Heart left ventricle (tissue), 16 donors: ENCODE measurements at regions not wholly inside any gene's neighbourhood (a gene's known extent, or its start where the extent isn't known, plus 50 kb on each side); places are given as distances from the start of the nearest gene placed in this dataset.

Experiments
- ATAC-seq, 4 donors: fragments of 200-7000 bp; cut with Tn5 transposase; one replicate each; pipeline ENCODE4 v1.9.1; 2020 to 2022; ENCODE audit warnings: moderate library complexity in 4 of 4, mild to moderate bottlenecking in 3 of 4, moderate number of reproducible peaks in 1 of 4
- DNase-seq, 5 donors: peaks; one replicate each; pipeline ENCODE4 v3.0.0-alpha.2; 2020
- H3K27ac ChIP-seq, 12 donors: fragments of 200-600 bp; sonication (generic) in 4 of 12; one replicate each; pipeline versions ENCODE4 v1.5.0 to v1.8.0; 2016 to 2022; ENCODE audit warnings: mild to moderate bottlenecking in 2 of 12
- H3K27me3 ChIP-seq, 9 donors: fragments of 200-600 bp; sonication (generic) in 2 of 9; one replicate each; pipeline versions ENCODE4 v1.5.1 to v1.8.0; 2016 to 2022; ENCODE audit warnings: mild to moderate bottlenecking in 3 of 9
- H3K36me3 ChIP-seq, 9 donors: fragments of 200-600 bp; sonication (generic) in 2 of 9; one replicate each; pipeline versions ENCODE4 v1.5.0 to v1.8.0; 2018 to 2022; ENCODE audit warnings: mild to moderate bottlenecking in 2 of 9
- H3K4me1 ChIP-seq, 12 donors: fragments of 200-600 bp; sonication (generic) in 4 of 12; one replicate each; pipeline versions ENCODE4 v1.5.0 to v1.8.0; 2016 to 2022; ENCODE audit warnings: mild to moderate bottlenecking in 3 of 12
- H3K4me3 ChIP-seq, 12 donors: fragments of 200-600 bp; sonication (generic) in 4 of 12; one replicate each; pipeline versions ENCODE4 v1.5.0 to v1.8.0; 2017 to 2022; ENCODE audit warnings: mild to moderate bottlenecking in 9 of 12, moderate library complexity in 4 of 12
- H3K9me3 ChIP-seq, 12 donors: fragments of 200-600 bp; sonication (generic) in 4 of 12; one replicate each; pipeline versions ENCODE4 v1.5.0 to v1.8.0; 2016 to 2022; ENCODE audit warnings: mild to moderate bottlenecking in 1 of 12
- CTCF ChIP-seq, 12 donors: fragments of 200-600 bp; sonication (generic) in 4 of 12; IDR thresholded peaks; one replicate each; pipeline versions ENCODE4 v1.5.0 to v1.8.0; 2018 to 2022; ENCODE audit warnings: antibody characterized with exemption in 12 of 12, mild to moderate bottlenecking in 5 of 12
- POLR2A ChIP-seq, 2 donors: fragments of 450-650 bp; IDR thresholded peaks; one replicate each; pipeline ENCODE4 v1.6.1; 2017; ENCODE audit warnings: antibody characterized with exemption in 2 of 2, mild to moderate bottlenecking in 2 of 2, moderate library complexity in 2 of 2
- WGBS, 4 donors: extraction: QIAGEN DNeasy Blood & Tissue Kit in 2 of 4; methylation state at CpG; one replicate each; pipeline versions ENCODE4 v1.1.5 to v1.1.7; 2013 to 2018; 5-methylcytosine and 5-hydroxymethylcytosine counted together
- intact Hi-C, 10 donors: fragments of 100-400 bp; cut with DNase I; formaldehyde crosslinking; loops; one replicate each; pipeline versions ENCODE4 v1.11.1 to v1.14.2; 2022
- donor health status: ischemic (EF 13 %, LVEDD 7.1; RV severe dilation, severe dysfunction).
- donor health status: healthy with polysubstance abuse.
- donor health status: DM: no; HTN: yes; CAD: no.
- donor health status: DM: no; HTN: no; CAD: no.
- donor health status: ischemic (EF 25% LVEDD 6.9; RV normal size, moderate dysfunction).
- donor health status: ischemic (EF 25% LVEDD 5.7; RV mildly dilated, moderate dysfunction).
- donor health status: healthy.
- donor health status: DM: yes; HTN: yes; CAD: no.
- donor health status: ischemic (EF 35%, LVEDD 5.7; RV mildly dilated, moderate dysfunction).
- donor health status: nonischemic (EF 11% LVEDD 7.7; RV severe dilation, severe dysfunction).
- donor health status: DM: yes; HTN: yes; CAD: no.
- donor health status: PGD.
- donor health status: ischemic (EF 29% LVEDD 5.4; RV normal size, mild dysfunction).
- donor health status: nonischemic (EF 23%, LVEDD 6.1; RV moderate dilation, normal function).

DNA sequence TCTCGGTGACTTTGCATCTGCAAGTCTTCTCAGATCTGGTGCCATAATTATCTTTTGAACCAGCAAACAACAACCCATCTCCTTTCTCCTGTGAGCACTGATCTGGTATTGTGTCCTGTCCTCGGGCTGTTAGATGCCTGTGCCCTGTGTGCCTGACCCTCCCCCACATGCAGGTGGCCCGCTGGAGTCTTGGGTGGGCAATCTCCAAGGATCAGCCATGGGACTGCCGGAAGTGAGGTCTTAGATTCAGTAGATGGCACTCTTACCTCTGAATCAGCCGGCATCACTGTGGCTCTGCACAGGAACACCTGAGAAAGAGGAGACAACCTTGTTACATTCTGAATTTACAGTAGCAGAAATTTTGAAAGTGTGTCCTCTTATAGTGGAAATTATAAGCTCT is 172.4 kb downstream of the IRX2 start:
- Histone ChIP-seq H3K36me3 (no peaks in the 10 kb centered on the region), H3K4me3 (no peak overlapping the region), H3K27me3 (peaks cover 0 to 16% (median 0%) of the 10 kb centered on the region in 9 donors), H3K4me1 (no peaks in the 10 kb centered on the region), H3K9me3 (no peaks in the 10 kb centered on the region), H3K27ac (no peak overlapping the region)
- 49 to 63% (median 56%) methylated on average over 5 of the region's 5 CpGs for WGBS, 4 donors
- intact Hi-C loops: no loop called here
- DNase-seq: no peak
- no peak for ATAC-seq
- TF ChIP-seq POLR2A (IDR thresholded peaks at IDR 0.05): no peak
- no peak for TF ChIP-seq CTCF (IDR thresholded peaks at IDR 0.05)

GRCh38 chr5:2577312-2578036 is 174.0 kb downstream of the IRX2 start:
- no peak for TF ChIP-seq CTCF (IDR thresholded peaks at IDR 0.05)
- TF ChIP-seq POLR2A (IDR thresholded peaks at IDR 0.05): no peak
- DNase-seq (no peak), ATAC-seq (no peak)
- Histone ChIP-seq H3K9me3 (no peaks in the 10 kb centered on the region), H3K4me1 (no peaks in the 10 kb centered on the region), H3K27me3 (peaks cover 0 to 6% (median 0%) of the 10 kb centered on the region in 9 donors), H3K36me3 (no peaks in the 10 kb centered on the region), H3K27ac (no peak overlapping the region), H3K4me3 (no peak overlapping the region)
- WGBS, 4 donors: 83 to 87% (median 86%) methylated on average over 9 to 12 of the region's 12 CpGs
- intact Hi-C loops: no loop called here

- Histone ChIP-seq H3K9me3 (no peaks in the 10 kb centered on the region), H3K27me3 (peaks cover 0 to 8% (median 0%) of the 10 kb centered on the region in 9 donors), H3K4me1 (no peaks in the 10 kb centered on the region), H3K36me3 (no peaks in the 10 kb centered on the region), H3K27ac (no peak overlapping the region), H3K4me3 (no peak overlapping the region)
- TF ChIP-seq POLR2A (IDR thresholded peaks at IDR 0.05): no peak
- no peak for TF ChIP-seq CTCF (IDR thresholded peaks at IDR 0.05)
- ATAC-seq (no peak), DNase-seq (no peak)
- intact Hi-C loops: no loop called here
- 66 to 74% (median 71%) methylated on average over 11 of the region's 11 CpGs for WGBS, 4 donors
These were observed 174.7 kb downstream of the IRX2 start for GRCh38 chr5:2576823-2577222.

GRCh38 chr5:2575871-2576270 is 175.6 kb downstream of the IRX2 start:
- 45 to 73% (median 69%) methylated on average over 1 of the region's 1 CpG for WGBS, 4 donors
- intact Hi-C loops: no loop called here
- H3K27ac ChIP-seq: no peak overlapping the region
- ATAC-seq: no peak
- no peaks in the 10 kb centered on the region for H3K9me3 ChIP-seq
- no peak overlapping the region for H3K4me3 ChIP-seq
- no peak for DNase-seq
- TF ChIP-seq POLR2A (IDR thresholded peaks at IDR 0.05) (no peak), CTCF (IDR thresholded peaks at IDR 0.05) (no peak)
- H3K4me1 ChIP-seq: no peaks in the 10 kb centered on the region
- peaks cover 0 to 8% (median 0%) of the 10 kb centered on the region in 9 donors for H3K27me3 ChIP-seq
- no peaks in the 10 kb centered on the region for H3K36me3 ChIP-seq
